A204.1 (cell line): ENCODE measurements at regions not wholly inside any gene's neighbourhood (a gene's known extent, or its start where the extent isn't known, plus 50 kb on each side); places are given as distances from the start of the nearest gene placed in this dataset.
A peak's percentile ranks its signal among the peaks of the same experiment; 100 is the strongest.
"Not testable (repeated sequence)": the region's sequence is repeated elsewhere in the genome, so short reads cannot be mapped to it uniquely, and the experiment has no call there.

Experiments
- FAIRE-seq: peaks from 2 replicates; lab custom pipeline; 2012; peaks lifted over from hg19 to GRCh38; lab: Jason Lieb, UNC

GRCh38 chr5:102048940-102049339 lies 247.1 kb downstream of the SLCO4C1 start:
- FAIRE-seq = no peak

GRCh38 chr5:102047073-102047472 lies 249.0 kb downstream of the SLCO4C1 start:
- not testable (repeated sequence) for FAIRE-seq

- FAIRE-seq = no peak
Measured at GRCh38 chr5:102040326-102040725, 255.8 kb downstream of the SLCO4C1 start.

- no peak for FAIRE-seq
Measured at GRCh38 chr5:102036927-102037326, 259.2 kb downstream of the SLCO4C1 start.

GRCh38 chr5:102031711-102032110 lies 264.4 kb downstream of the SLCO4C1 start:
- FAIRE-seq = no peak

- FAIRE-seq = no peak
Measured at GRCh38 chr5:102018690-102019089, 277.4 kb downstream of the SLCO4C1 start.

- no peak for FAIRE-seq
Measured at GRCh38 chr5:102018279-102018678, 277.8 kb downstream of the SLCO4C1 start.

- FAIRE-seq = no peak
Measured at GRCh38 chr5:102014371-102014770, 281.7 kb downstream of the SLCO4C1 start.

GRCh38 chr5:102010644-102011043 lies 285.4 kb downstream of the SLCO4C1 start:
- no peak for FAIRE-seq

GRCh38 chr5:101997235-101997634 lies 298.8 kb downstream of the SLCO4C1 start:
- no peak for FAIRE-seq

- no peak for FAIRE-seq
Measured at GRCh38 chr5:101995585-101995984, 300.5 kb downstream of the SLCO4C1 start.

GRCh38 chr5:101991486-101991885 lies 304.6 kb downstream of the SLCO4C1 start:
- FAIRE-seq = no peak

GRCh38 chr5:101989659-101990058 lies 306.4 kb downstream of the SLCO4C1 start:
- no peak for FAIRE-seq

- FAIRE-seq = peak; percentile 92
Measured at GRCh38 chr5:101977729-101978345, 318.2 kb downstream of the SLCO4C1 start.

GRCh38 chr5:101976933-101977332 lies 319.2 kb downstream of the SLCO4C1 start:
- FAIRE-seq = no peak

GRCh38 chr5:101969742-101970141 lies 326.3 kb downstream of the SLCO4C1 start:
- FAIRE-seq = no peak

GRCh38 chr5:101966476-101966875 lies 329.6 kb downstream of the SLCO4C1 start:
- no peak for FAIRE-seq

GRCh38 chr5:101955891-101956290 lies 340.2 kb downstream of the SLCO4C1 start:
- no peak for FAIRE-seq

- no peak for FAIRE-seq
Measured at GRCh38 chr5:101950019-101950418, 346.1 kb downstream of the SLCO4C1 start.

- FAIRE-seq = no peak
Measured at GRCh38 chr5:101948615-101949014, 347.5 kb downstream of the SLCO4C1 start.

- no peak for FAIRE-seq
Measured at GRCh38 chr5:101943784-101944183, 352.3 kb downstream of the SLCO4C1 start.

- no peak for FAIRE-seq
Measured at GRCh38 chr5:101942321-101942882, 353.7 kb downstream of the SLCO4C1 start.

GRCh38 chr5:101937041-101937440 lies 359.0 kb downstream of the SLCO4C1 start:
- FAIRE-seq = no peak

- no peak for FAIRE-seq
Measured at GRCh38 chr5:101935086-101935485, 361.0 kb downstream of the SLCO4C1 start.
